Choroid plexus epithelial cell (primary cell): ENCODE measurements at regions not wholly inside any gene's neighbourhood (a gene's known extent, or its start where the extent isn't known, plus 50 kb on each side); places are given as distances from the start of the nearest gene placed in this dataset.
A peak's percentile ranks its signal among the peaks of the same experiment; 100 is the strongest.

ENCODE experiments used
- DNase-seq: peaks from one replicate; pipeline ENCODE4 v3.0.0-alpha.2; 2010; ENCODE audit warnings: low read depth
- H3K4me3 ChIP-seq: 2 replicates; pipeline ENCODE4 v1.5.1; 2011; ENCODE audit warnings: low read depth, mild to moderate bottlenecking, control low read depth, low read length, moderate library complexity
- TF ChIP-seq, protein P1 (sequence below): conservative IDR thresholded peaks from 2 replicates; pipeline ENCODE4 v1.5.1; 2011; ENCODE audit warnings: low read depth, mild to moderate bottlenecking, control low read depth, inconsistent platforms, low read length, moderate library complexity

DNA sequence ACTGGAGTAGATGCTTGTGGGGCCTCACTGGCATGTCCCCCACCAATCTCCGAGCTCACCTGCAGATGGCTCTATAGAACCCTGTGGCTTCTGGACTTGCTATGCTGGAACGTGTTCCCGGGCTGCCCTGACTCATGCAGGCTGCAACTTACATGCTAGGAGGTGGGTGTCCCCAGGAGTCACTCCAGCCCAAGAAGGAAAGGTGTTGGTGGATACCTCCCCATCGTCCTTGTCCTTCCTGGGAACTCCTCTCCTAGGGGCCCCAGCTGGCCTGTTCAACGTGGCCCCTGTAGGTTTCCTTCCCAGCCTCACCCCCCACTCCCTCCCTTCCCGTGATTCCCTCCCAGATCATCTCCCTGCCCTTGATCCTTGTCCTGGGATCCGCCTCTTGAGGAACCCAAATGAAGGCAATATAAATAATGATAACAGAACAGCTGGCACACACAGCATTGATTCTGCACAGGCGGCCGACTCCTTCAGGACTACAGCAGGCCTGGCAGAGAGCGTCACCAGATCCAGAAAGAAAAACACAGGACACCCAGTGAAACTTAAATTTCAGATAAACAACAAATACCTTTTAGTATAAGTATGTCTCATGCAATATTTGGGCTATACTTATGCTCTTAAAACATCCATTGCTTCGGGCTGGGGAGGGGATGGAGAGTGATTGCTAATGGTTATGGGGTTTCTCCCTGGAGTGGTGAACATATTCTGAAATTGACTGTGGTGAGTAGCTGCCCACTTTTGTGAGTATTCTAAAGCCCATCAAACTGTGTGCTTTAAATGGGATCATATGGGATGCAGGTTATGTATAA lies 221.1 kb upstream of the GSE1 start:
- no peak overlapping the region for H3K4me3 ChIP-seq
- TF ChIP-seq, protein P1, sequence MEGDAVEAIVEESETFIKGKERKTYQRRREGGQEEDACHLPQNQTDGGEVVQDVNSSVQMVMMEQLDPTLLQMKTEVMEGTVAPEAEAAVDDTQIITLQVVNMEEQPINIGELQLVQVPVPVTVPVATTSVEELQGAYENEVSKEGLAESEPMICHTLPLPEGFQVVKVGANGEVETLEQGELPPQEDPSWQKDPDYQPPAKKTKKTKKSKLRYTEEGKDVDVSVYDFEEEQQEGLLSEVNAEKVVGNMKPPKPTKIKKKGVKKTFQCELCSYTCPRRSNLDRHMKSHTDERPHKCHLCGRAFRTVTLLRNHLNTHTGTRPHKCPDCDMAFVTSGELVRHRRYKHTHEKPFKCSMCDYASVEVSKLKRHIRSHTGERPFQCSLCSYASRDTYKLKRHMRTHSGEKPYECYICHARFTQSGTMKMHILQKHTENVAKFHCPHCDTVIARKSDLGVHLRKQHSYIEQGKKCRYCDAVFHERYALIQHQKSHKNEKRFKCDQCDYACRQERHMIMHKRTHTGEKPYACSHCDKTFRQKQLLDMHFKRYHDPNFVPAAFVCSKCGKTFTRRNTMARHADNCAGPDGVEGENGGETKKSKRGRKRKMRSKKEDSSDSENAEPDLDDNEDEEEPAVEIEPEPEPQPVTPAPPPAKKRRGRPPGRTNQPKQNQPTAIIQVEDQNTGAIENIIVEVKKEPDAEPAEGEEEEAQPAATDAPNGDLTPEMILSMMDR = peak; percentile 17
- DNase-seq = peak; percentile 28

DNA sequence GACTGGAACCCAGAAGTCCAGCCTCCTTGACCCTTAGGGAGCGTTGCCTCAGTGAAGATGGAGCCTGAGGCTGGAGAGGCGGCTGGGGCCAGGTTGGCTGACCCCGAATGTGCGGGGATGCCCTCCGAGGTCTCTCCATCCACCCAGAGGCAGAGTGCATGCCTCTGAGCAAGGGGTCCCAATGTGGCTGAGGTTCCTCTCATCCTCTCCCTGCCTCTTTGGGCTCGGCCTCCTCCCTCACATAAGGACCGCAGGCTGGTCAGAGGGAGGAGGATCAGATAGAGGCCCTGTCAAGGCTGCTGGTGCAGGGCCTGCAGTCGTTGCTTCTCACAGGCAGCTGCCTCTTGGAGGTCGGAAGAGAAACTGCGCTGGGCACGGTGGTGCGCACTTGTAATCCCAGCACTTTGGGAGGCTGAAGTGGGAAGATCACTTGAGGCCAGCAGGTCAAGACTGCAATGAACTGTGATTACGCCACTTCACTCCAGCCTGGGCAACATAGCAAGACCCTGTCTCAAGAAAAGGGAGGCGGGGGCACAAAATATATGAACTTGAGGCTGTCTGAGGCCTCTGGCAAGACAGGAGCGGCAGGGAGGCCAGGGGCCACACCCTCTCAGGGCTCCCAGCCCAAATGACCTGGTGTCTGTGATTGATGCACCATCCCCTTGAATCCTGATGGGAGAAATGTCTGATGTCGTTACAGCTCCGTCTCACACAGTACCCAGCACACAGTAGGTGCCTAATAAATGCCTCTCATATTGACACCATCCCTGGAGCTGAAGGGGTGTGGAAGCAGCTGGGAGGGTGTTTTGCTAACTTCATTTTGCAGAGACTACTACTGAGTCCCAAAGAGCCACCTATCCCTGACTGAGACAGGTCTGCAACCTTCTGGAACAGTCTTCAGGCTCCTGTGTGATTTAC lies 220.1 kb upstream of the GSE1 start:
- TF ChIP-seq, protein P1 = no peak
- DNase-seq = no peak
- no peak overlapping the region for H3K4me3 ChIP-seq

DNA sequence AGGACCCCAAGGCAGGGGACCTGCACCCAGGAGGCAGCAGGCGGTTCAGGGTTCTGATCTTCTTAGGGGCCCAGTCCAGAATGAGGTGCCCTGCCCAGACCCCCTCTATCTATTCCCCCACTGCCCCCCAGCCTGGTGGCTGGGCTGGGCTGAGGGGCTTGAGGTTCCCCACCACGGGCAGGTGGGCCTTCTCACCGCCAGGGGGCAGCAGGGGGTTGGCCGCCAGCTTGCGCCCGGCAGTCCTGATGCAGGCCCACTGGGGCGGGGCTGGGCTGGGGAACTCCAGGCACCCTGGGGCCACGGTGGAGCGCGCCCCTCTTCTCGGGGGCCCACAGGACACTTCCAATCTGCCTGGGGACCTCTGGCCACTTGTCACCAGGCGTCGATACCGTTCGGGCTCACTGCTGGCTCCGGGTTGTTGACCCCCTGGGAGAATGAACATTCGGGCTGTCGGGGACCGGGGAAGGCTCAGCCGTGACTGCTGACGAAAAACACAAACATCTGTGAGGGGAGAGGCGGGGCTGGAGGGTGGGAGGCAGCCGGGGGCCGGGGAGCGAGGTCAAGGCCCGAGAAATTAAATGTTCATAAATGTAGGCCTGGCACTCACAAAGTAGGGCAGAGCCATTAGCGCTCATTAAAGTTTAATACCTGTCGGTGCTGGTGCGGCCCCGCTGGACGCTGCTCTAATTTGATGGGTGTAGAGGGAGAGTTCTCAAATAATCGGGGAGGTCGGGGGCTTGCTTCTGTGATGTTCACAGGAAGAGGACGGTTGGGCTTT lies 219.3 kb upstream of the GSE1 start:
- peak overlapping the region; percentile 30 for H3K4me3 ChIP-seq
- TF ChIP-seq, protein P1 = peak; percentile 84
- DNase-seq = peak; percentile 73

DNA sequence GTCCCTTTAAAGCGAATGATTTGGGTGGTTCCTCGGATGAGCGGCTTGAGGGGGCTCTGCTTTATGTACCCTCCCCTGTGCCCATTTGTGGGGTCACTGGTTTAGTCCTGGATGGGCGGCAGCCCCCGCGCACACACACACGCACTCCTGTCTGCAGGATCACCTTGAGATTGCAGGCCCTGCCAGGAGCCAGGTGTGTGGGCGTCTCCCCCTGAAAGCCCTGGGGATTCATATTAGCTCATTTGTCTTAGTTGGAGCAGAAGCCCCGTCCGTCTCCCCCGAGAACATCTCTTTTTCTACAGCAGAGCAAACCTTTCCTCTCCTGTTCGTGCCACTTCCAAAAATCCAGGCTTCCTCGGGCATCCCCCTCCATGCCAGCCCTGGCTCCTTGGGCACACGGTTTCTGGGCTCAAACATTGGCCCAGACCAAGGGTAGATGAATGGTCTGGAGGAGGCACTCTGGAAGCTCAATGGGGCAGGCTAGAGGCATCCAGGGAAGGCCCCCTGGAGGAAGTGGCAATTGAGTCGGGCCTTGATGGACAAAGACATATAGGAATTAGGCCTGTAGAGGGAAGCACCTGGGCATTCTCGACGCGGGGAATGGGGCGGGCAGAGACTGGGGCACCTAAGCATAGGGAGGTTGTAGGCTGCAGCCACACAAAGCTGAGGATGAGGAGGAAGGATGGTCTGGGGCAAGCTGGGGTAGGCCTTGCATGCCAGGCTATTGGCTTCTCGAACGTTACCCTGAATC lies 218.5 kb upstream of the GSE1 start:
- no peak for DNase-seq
- TF ChIP-seq, protein P1 = no peak
- no peak overlapping the region for H3K4me3 ChIP-seq

DNA sequence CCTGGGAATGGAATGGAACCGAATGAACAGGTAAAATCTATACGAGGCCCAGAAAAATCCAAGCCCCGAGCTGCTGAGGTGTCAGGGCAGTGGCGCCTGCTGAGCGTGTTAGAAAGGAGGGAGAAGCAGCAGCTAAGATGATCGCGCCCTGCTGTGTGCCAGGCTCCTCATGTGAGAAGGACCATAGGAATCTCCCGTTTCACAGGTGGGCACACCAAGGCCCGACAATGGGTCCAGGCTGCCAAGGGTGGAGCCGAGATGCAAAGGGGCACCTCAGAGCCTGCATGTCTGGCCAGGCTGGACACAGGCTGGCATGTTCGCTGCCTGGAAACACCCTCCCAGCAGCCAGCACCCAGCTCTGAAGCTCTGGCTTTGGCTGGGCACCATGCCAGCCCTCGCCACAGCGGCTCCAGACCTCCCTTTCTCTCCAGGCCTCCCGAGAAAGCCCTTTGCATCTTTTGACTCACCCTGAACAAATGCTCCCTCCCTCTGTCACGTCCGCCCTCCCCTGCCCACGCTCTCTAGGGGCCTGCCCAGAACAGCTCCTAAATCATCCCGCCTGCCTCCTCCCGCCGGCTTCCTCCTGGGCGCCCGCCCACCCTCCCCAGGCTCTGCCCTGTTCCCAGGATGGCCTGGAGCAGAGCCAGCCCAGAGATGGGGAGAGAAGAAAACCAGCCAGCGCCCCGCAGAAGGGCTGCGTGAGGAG lies 217.8 kb upstream of the GSE1 start:
- no peak overlapping the region for H3K4me3 ChIP-seq
- TF ChIP-seq, protein P1 = no peak
- peak; percentile 93 for DNase-seq
